GM18508 (cell line): ENCODE measurements at regions not wholly inside any gene's neighbourhood (a gene's known extent, or its start where the extent isn't known, plus 50 kb on each side); places are given as distances from the start of the nearest gene placed in this dataset.
"Not testable (repeated sequence)": the region's sequence is repeated elsewhere in the genome, so short reads cannot be mapped to it uniquely, and the experiment has no call there.

Experiments
- ATAC-seq: cut with Tn5 transposase; IDR thresholded peaks from one replicate; pipeline ENCODE4 v1.9.1; 2021; ENCODE audit warnings: moderate number of reproducible peaks; ENCODE audit not compliant: insufficient read depth, unreplicated experiment

- not testable (repeated sequence) for ATAC-seq
These were observed 57.0 kb upstream of the NEUROD1 start for GRCh38 chr2:181737302-181737701.

DNA sequence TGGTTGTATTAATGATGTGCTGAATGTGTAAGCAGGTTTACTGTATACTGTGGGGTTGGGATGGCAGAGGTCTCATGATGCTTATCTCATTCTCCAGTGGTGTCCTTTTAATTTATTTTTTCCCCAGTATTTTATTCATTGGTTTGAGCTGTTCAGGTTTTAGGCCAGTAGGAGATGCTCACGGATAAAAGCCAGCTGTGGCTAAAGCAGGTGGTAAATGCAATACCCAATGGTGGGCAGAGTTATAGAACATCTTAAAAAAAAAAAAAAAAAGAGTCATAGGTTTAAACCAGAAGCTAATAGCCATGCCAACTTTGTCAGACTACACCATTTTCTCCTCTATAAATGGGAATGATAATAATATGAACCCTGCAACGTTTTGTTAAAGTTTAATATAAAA lies 57.8 kb upstream of the NEUROD1 start:
- ATAC-seq = no peak

GRCh38 chr2:181738563-181738962 lies 58.2 kb upstream of the NEUROD1 start:
- ATAC-seq = no peak

DNA sequence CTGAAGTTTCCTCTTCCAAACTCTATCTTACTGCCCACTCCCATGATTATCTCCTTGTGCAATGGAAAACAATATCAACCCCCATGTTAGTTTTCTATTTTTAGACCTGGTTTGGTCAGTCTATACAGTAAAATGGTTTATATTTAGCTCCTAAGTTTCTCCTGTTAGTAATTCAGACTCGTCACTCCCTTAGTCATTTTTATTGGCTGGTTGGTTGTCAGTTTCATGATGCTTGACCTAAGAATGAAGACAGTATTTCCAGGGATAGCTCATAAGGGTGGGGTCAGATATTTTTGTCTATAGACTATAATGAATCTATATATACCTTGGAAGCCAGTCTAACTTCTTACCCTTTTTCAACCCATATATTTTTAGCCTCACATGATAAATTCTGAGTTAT lies 61.4 kb upstream of the NEUROD1 start:
- no peak for ATAC-seq

DNA sequence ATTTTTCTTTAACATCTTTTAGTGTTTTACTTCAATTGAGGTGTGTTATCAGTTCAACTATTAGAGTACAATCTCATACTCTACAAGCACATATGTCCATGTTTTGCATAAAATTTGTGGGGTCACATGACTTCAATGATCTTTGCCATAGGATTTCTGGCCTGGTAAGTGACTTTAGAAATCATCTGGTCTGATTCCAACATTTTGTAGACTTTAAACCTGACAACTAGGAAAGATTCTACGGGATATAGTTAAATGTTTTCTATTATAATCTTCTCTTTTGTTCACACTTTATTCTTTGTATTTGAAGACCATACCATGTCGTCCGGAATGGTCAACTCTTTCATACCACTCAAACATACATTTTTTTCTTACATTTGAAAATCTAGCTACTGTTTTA lies 62.0 kb upstream of the NEUROD1 start:
- no peak for ATAC-seq

DNA sequence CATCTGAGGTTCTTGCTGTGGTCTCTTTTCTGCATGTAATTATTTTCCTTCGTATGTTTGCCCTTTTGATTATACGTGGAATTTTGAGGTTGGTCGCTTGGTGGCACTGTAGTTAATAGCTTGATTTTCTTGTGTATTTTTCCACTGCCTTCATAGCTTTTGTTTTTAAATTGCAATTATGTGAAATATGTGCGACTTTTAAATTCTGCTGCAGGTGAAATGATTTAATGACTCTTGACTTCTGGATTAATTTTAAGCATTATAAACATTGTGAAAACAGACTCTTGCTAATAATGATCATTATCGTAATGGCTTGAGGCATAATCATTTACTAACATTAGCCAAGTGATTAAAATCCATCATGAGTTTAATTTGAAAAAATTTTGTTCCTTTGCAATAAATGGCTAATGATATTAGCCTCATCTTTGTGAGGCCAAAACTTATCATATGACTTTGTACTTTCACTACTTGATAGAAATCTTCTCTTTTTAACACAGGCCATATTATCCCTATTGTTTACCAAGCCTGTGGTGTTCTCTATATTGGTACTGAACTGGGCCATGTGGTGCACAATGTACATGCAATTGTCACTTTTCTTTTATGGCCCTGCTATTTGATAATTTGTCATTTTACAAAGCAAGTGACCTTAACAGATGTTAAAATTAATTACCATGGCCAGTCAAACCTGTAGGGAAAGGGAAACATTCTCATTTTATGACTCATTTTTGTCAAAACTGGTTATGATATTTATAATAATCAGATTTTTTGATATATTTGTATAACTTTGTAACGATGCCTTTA lies 62.8 kb upstream of the NEUROD1 start:
- no peak for ATAC-seq

DNA sequence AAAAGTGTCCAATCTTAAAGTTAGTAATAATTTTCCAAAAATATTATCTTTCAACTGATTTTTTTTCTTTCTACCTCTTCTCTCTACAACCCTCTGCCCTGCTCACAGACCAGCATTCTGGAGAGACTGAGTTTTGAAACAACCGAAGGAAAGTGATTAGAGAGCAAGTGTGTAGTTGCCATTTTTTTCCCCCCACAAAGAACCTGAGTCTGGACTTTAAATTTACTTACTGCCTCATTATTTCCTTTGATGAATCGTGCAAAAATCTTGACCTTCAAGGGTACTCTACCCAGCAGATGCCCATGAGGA lies 63.4 kb upstream of the NEUROD1 start:
- ATAC-seq = no peak

GRCh38 chr2:181745796-181746540 lies 65.7 kb upstream of the NEUROD1 start:
- ATAC-seq = no peak

- no peak for ATAC-seq
These were observed 66.5 kb upstream of the NEUROD1 start for GRCh38 chr2:181746844-181747243.

- no peak for ATAC-seq
These were observed 70.0 kb upstream of the NEUROD1 start for GRCh38 chr2:181750305-181750704.

DNA sequence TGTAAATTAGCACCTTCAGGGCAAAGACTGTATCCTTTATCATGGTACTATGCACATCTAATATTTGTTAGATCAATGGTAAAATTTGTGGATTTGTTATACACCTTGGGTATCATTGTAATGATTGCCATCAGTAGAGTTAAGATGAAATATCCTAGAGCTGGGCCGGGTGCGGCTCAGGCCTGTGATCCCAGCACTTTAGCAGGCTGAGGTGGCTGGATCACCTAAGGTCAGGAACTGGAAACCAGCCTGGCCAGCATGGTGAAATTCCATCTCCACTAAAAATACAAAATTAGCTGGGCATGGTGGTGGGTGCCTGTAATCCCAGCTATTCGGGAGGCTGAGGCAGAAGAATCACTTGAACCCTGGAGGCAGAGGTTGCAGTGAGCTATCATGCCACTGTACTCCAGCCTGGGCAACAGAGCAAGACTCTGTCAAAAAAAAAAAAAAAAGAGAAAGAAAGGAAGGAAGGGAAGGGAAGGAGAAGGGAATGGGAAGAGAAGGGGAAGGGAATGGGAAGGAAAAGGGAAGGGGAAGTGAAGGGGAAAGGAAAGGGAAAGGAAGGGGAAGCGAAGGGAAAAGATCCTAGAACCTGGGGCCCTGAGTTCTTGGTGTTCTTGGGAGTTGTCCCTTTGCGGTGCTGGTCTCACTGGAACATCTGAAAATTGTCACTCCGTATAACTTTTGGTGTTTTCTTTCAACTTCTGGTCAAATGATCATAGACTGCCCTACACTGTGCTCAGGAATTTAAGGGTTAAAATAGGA lies 71.1 kb upstream of the NEUROD1 start:
- ATAC-seq = no peak

DNA sequence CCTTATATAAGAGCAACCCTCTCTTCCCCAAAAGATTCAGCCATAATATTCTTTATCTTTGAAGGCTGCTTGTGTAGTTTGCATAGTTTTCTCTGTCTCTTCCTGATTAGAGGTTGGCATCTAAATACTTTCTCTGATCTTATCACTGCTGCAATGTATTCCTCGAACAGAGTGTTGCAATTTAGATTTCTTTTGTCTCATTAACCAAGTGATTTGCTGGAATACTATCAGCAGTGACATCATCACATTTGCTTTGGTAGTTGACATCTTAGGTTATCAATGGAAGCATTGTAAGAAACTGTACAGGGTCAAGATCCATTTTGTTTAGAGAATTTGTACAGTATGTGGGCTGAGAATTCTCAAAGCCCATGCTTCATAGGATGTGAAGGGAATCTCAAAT lies 72.0 kb upstream of the NEUROD1 start:
- no peak for ATAC-seq

GRCh38 chr2:181753686-181754085 lies 73.4 kb upstream of the NEUROD1 start:
- no peak for ATAC-seq

- no peak for ATAC-seq
These were observed 73.8 kb upstream of the NEUROD1 start for GRCh38 chr2:181754105-181754504.

DNA sequence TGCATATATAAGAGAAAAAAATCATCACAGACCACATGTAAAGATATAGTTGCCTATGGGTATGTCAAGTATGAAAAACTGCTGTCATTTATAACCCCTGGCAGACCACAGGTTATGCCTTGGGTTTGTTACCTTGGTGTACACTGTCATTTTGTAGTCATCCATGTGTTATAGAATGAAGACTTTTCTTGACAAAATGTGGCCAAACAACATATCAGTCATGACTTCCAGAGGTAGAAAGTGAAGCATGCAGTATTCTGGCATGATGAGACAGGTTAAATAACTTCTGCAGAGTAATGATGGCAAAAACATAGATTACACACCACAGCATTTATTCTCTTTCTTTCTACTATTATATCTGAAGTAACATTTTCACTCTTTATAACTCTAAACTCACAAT lies 74.9 kb upstream of the NEUROD1 start:
- ATAC-seq = no peak

- no peak for ATAC-seq
These were observed 80.2 kb upstream of the NEUROD1 start for GRCh38 chr2:181760521-181760920.

DNA sequence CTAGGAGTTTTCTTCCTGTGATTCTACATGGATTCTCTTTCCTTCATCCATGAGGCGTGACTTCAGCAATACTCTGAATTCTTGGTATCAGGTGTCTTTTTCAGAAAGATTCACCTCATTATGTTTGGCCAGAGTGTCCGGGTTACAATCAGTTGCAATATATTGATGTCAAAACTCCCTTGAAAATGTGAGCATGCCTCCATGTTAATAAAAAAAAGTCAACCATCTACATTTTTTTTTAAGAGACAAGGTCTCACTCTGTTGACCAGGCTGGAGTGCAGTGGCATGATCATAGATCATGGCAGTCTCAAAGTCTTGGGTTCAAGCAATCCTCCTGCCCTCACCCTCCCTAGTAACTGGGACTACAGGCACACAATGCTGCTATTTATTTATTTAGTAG lies 80.9 kb upstream of the NEUROD1 start:
- no peak for ATAC-seq

DNA sequence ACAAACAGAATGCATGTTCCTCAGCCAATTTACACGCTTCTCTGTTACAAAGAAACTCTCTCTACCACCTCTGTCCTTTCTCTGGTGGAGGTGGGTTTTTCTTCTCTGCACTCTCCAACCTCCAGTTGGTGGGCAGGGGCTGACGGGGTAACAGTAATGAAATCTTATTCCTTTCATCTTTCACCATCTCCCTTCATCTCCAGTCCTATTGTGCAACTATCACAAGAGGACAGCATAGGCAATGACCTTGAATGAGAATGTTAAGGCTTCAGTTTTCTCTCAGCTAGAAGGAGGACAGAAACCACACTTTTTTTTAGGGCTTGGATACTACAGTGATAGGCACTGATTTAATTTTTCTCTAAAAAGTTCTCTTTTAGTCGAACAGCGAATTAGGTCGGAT lies 81.7 kb upstream of the NEUROD1 start:
- no peak for ATAC-seq

- no peak for ATAC-seq
These were observed 82.5 kb upstream of the NEUROD1 start for GRCh38 chr2:181762848-181763247.

GRCh38 chr2:181763423-181763822 lies 83.1 kb upstream of the NEUROD1 start:
- no peak for ATAC-seq
